CD14-positive monocyte (primary cell): ENCODE measurements at regions not wholly inside any gene's neighbourhood (a gene's known extent, or its start where the extent isn't known, plus 50 kb on each side); places are given as distances from the start of the nearest gene placed in this dataset.

ENCODE experiments used
- DNase-seq, 3 donors: peaks; one replicate each; pipeline ENCODE4 v3.0.0-alpha.2; 2011 to 2022
- H2AFZ ChIP-seq: 2 replicates; pipeline ENCODE4 v1.6.0; 2012; ENCODE audit warnings: mild to moderate bottlenecking, low read depth, low read length, inconsistent platforms; ENCODE audit not compliant: insufficient read depth, poor library complexity, severe bottlenecking
- H3K27ac ChIP-seq, 2 donors: 1 replicate in 1 of 2; 2 replicates in 1 of 2; pipeline ENCODE4 v1.5.1; 2012 to 2013; ENCODE audit warnings: low read length in 2 of 2, control low read depth in 1 of 2, inconsistent platforms in 1 of 2, low read depth in 1 of 2, mild to moderate bottlenecking in 1 of 2
- H3K27me3 ChIP-seq, 2 donors: one replicate each; pipeline versions ENCODE4 v1.6.0 to v1.6.1; 2011 to 2013; ENCODE audit warnings: low read length in 2 of 2; ENCODE audit not compliant: control insufficient read depth in 2 of 2, insufficient read depth in 2 of 2
- H3K36me3 ChIP-seq, 2 donors: replicated peaks in 1 of 2; 1 replicate in 1 of 2; 2 replicates in 1 of 2; pipeline versions ENCODE4 v1.5.1 to v1.6.1; 2012 to 2013; ENCODE audit warnings: low read length in 2 of 2, control low read depth in 1 of 2, inconsistent platforms in 1 of 2, mild to moderate bottlenecking in 1 of 2; ENCODE audit not compliant: insufficient read depth in 2 of 2, control insufficient read depth in 1 of 2
- H3K4me1 ChIP-seq, 2 donors: 1 replicate in 1 of 2; 2 replicates in 1 of 2; pipeline versions ENCODE4 v1.5.1 to v1.6.1; 2012 to 2013; ENCODE audit warnings: low read length in 2 of 2, control low read depth in 1 of 2, inconsistent platforms in 1 of 2, mild to moderate bottlenecking in 1 of 2, moderate library complexity in 1 of 2; ENCODE audit not compliant: insufficient read depth in 2 of 2, control insufficient read depth in 1 of 2
- H3K4me2 ChIP-seq: replicated peaks from 2 replicates; pipeline ENCODE3; 2012; ENCODE audit warnings: low read length, moderate library complexity, mild to moderate bottlenecking; ENCODE audit not compliant: poor library complexity, severe bottlenecking; ENCODE audit errors: extremely low read depth
- H3K4me3 ChIP-seq, 3 experiments: fragments of 200-600 bp in 1 of 3; sonication (generic) in 1 of 3; replicated peaks in 1 of 3; 1 replicate in 2 of 3; 2 replicates in 1 of 3; pipeline ENCODE4 v1.5.1; 2011 to 2013; ENCODE audit warnings: low read length in 3 of 3, mild to moderate bottlenecking in 3 of 3, control low read depth in 2 of 3, low read depth in 2 of 3, inconsistent platforms in 1 of 3, moderate library complexity in 1 of 3
- H3K79me2 ChIP-seq: 2 replicates; pipeline ENCODE4 v1.6.0; 2012; ENCODE audit warnings: mild to moderate bottlenecking, control low read depth, inconsistent platforms, low read length, moderate library complexity; ENCODE audit not compliant: insufficient read depth
- H3K9ac ChIP-seq: 2 replicates; pipeline ENCODE4 v1.6.0; 2017; ENCODE audit warnings: low read length, mild to moderate bottlenecking; ENCODE audit not compliant: insufficient read depth, poor library complexity, severe bottlenecking
- H3K9me3 ChIP-seq, 2 donors: replicated peaks in 1 of 2; 1 replicate in 1 of 2; 2 replicates in 1 of 2; pipeline versions ENCODE4 v1.5.1 to v1.6.1; 2012 to 2013; ENCODE audit warnings: low read length in 2 of 2, control low read depth in 1 of 2; ENCODE audit not compliant: control insufficient read depth in 1 of 2, insufficient read depth in 1 of 2
- H4K20me1 ChIP-seq: 2 replicates; pipeline ENCODE4 v1.6.0; 2012; ENCODE audit warnings: mild to moderate bottlenecking, low read length, control low read depth, moderate library complexity; ENCODE audit not compliant: insufficient read depth
- H3K27ac Mint-ChIP-seq, 7 donors: one replicate each; pipeline ENCODE4 v1.8.0; 2020; ENCODE audit warnings: mild to moderate bottlenecking in 7 of 7, mixed read lengths in 7 of 7, moderate library complexity in 6 of 7, inconsistent platforms in 2 of 7
- H3K27me3 Mint-ChIP-seq, 3 donors: one replicate each; pipeline ENCODE4 v1.8.0; 2021 to 2022; ENCODE audit warnings: low read depth in 3 of 3, mild to moderate bottlenecking in 3 of 3, mixed read lengths in 3 of 3, moderate library complexity in 3 of 3, inconsistent platforms in 1 of 3
- H3K36me3 Mint-ChIP-seq, 2 donors: one replicate each; pipeline ENCODE4 v1.8.0; 2020; ENCODE audit warnings: mixed read lengths in 2 of 2, inconsistent platforms in 1 of 2, mild to moderate bottlenecking in 1 of 2
- H3K4me1 Mint-ChIP-seq: one replicate; pipeline ENCODE4 v1.8.0; 2020; ENCODE audit warnings: mild to moderate bottlenecking, mixed read lengths
- H3K4me3 Mint-ChIP-seq, 2 donors: one replicate each; pipeline ENCODE4 v1.8.0; 2020; ENCODE audit warnings: mild to moderate bottlenecking in 2 of 2, mixed read lengths in 2 of 2, moderate library complexity in 1 of 2
- H3K9me3 Mint-ChIP-seq, 7 donors: one replicate each; pipeline ENCODE4 v1.8.0; 2020 to 2022; ENCODE audit warnings: mixed read lengths in 7 of 7, mild to moderate bottlenecking in 6 of 7, moderate library complexity in 6 of 7, inconsistent platforms in 2 of 7
- WGBS: methylation state at CpG from one replicate; pipeline ENCODE4 v1.1.5; 2013; ENCODE audit warnings: missing lambda C conversion rate; ENCODE audit not compliant: insufficient coverage; 5-methylcytosine and 5-hydroxymethylcytosine counted together
- intact Hi-C, 2 donors: fragments of 100-400 bp; cut with micrococcal nuclease; formaldehyde crosslinking; loops; one replicate each; pipeline versions ENCODE4 v1.15.0 to v1.15.1; 2023
- TF ChIP-seq, protein P1 (sequence below): fragments of 200-600 bp; IDR thresholded peaks from one replicate; pipeline ENCODE4 v1.8.0; 2022; ENCODE audit warnings: antibody characterized with exemption, mild to moderate bottlenecking

- no peak for DNase-seq
- Histone ChIP-seq H4K20me1 (no peaks in the 10 kb centered on the region), H3K9ac (no peak overlapping the region), H2AFZ (no peak overlapping the region), H3K9me3 (no peaks in the 10 kb centered on the region), H3K36me3 (no peaks in the 10 kb centered on the region), H3K27me3 (no peaks in the 10 kb centered on the region), H3K4me1 (no peaks in the 10 kb centered on the region), H3K4me2 (no peak overlapping the region), H3K27ac (no peak overlapping the region), H3K4me3 (no peak overlapping the region), H3K79me2 (no peaks in the 10 kb centered on the region)
- Mint-ChIP-seq H3K9me3 (peaks cover 3 to 7% (median 5%) of the 10 kb centered on the region in 7 donors), H3K27ac (no peak overlapping the region), H3K27me3 (peaks cover 0 to 5% (median 0%) of the 10 kb centered on the region in 3 donors), H3K36me3 (no peaks in the 10 kb centered on the region), H3K4me3 (no peak overlapping the region), H3K4me1 (no peaks in the 10 kb centered on the region)
- 100% methylated on average over 2 of the region's 3 CpGs for WGBS
- intact Hi-C loops = no loop called here
- TF ChIP-seq, protein P1, sequence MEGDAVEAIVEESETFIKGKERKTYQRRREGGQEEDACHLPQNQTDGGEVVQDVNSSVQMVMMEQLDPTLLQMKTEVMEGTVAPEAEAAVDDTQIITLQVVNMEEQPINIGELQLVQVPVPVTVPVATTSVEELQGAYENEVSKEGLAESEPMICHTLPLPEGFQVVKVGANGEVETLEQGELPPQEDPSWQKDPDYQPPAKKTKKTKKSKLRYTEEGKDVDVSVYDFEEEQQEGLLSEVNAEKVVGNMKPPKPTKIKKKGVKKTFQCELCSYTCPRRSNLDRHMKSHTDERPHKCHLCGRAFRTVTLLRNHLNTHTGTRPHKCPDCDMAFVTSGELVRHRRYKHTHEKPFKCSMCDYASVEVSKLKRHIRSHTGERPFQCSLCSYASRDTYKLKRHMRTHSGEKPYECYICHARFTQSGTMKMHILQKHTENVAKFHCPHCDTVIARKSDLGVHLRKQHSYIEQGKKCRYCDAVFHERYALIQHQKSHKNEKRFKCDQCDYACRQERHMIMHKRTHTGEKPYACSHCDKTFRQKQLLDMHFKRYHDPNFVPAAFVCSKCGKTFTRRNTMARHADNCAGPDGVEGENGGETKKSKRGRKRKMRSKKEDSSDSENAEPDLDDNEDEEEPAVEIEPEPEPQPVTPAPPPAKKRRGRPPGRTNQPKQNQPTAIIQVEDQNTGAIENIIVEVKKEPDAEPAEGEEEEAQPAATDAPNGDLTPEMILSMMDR = no peak
These were observed 206.0 kb downstream of the HHIP start for GRCh38 chr4:144851948-144852347.

GRCh38 chr4:144861471-144861870 lies 215.5 kb downstream of the HHIP start:
- Mint-ChIP-seq H3K27ac (no peak overlapping the region), H3K4me3 (no peak overlapping the region), H3K27me3 (no peaks in the 10 kb centered on the region), H3K4me1 (no peaks in the 10 kb centered on the region), H3K9me3 (peaks cover 0 to 21% (median 13%) of the 10 kb centered on the region in 7 donors), H3K36me3 (no peaks in the 10 kb centered on the region)
- Histone ChIP-seq H3K4me1 (no peaks in the 10 kb centered on the region), H3K36me3 (no peaks in the 10 kb centered on the region), H4K20me1 (no peaks in the 10 kb centered on the region), H3K4me3 (no peak overlapping the region), H3K9me3 (peaks cover 0 to 7% of the 10 kb centered on the region in 2 donors), H3K9ac (no peak overlapping the region), H3K4me2 (no peak overlapping the region), H3K27me3 (no peaks in the 10 kb centered on the region), H3K79me2 (no peaks in the 10 kb centered on the region), H2AFZ (no peak overlapping the region), H3K27ac (no peak overlapping the region)
- TF ChIP-seq, protein P1 = no peak
- DNase-seq = no peak
- intact Hi-C loops = no loop called here
- WGBS = 78% methylated on average over 5 of the region's 11 CpGs
